Kidney glomerular epithelial cell (primary cell): ENCODE measurements at regions not wholly inside any gene's neighbourhood (a gene's known extent, or its start where the extent isn't known, plus 50 kb on each side); places are given as distances from the start of the nearest gene placed in this dataset.
A peak's percentile ranks its signal among the peaks of the same experiment; 100 is the strongest.
"Not testable (repeated sequence)": the region's sequence is repeated elsewhere in the genome, so short reads cannot be mapped to it uniquely, and the experiment has no call there.

ENCODE experiments used
- DNase-seq: peaks from one replicate; lab custom pipeline; 2025; lab: John Stamatoyannopoulos, UW

GRCh38 chr5:104023739-104024138 is 461.1 kb upstream of the NUDT12 start:
- DNase-seq = no peak

DNA sequence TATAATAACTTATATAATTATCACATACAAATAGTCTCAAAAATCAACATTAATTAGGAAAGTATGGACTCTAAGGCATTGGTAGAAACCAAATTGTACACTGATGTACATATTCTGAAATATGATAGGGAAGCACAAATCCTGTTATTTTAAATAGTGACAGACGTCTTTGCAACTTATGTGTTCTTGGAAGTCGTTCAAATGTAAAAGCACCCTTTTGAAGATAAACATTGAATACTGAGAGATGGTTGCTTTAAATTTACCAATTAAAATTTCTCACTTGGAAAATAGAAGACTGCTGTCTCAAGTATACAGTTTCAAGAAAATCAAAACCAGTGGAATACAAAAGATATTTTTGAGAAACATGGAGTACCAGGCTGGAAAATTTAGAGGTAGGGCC is 457.4 kb upstream of the NUDT12 start:
- no peak for DNase-seq

DNA sequence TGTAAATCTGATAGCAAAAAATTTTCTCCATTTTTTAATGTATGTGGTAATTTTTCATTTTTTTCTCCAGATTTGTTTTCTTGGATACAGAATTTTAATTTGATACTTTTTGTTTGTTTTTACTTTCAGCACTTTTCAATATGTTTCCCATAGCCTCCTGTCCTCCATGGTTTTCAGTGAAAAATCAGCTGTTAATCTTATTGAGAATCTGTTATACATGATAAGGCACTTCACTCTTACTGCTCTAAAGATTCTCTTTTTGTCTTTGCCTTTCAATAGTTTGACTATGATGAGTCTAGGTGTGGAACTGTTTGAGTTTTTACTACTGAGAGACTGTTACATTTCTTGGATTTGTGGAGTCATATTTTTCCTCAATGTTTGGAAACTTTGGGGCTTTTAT is 455.7 kb upstream of the NUDT12 start:
- no peak for DNase-seq

DNA sequence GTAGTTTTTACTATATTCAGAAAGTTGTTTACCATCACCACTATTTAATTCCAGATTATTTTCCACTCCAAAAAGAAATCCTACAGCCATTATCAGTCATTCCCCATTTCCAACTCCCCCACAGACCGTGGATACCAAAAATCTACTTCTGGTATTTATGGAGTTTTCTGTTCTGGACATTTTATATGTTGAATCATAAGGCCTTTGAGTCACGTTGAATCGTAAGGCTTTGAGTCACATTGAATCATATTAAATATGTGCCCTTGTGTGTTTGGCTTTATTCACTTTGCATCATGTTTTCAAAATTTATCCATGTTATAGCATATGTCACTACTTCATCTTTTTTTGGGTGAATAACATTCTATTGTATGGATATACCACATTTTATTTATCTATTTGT is 454.1 kb upstream of the NUDT12 start:
- no peak for DNase-seq

DNA sequence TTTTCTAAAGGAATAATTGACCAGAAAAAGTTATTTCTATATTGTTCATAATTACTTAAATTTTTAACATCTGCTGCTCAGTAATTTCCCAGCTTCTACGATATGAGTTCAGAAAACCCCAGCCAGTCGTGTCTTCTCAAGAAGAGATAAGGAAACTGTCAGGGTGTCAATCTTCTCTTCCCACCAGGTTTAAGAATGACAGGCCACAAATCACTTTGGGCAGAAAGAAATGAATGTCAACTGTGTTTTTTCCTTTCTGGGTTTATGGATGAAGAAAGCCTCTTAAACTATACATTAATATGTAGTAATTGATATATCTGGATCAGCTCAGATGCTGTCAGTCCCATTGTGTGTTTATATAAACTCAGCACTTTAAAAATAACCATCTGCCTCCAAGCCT is 453.2 kb upstream of the NUDT12 start:
- no peak for DNase-seq

DNA sequence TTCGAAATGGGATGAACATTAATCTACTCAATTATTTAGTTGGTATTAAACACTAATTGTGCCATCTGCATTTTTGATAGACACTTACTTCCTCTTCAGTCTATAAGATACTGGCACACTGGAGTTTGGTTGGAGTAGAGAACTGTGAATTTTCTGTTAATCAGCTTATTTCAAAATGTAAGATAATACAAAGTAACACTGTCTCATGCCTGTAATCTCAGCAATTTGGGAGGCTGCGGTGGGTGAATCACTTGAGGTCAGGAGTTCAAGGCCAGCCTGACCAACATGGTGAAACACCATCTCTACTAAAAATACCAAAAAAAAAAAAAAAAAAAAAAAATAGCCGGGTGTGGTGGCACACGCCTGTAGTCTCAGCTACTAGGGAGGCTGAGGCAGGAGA is 440.2 kb upstream of the NUDT12 start:
- not testable (repeated sequence) for DNase-seq

- no peak for DNase-seq
Measured at GRCh38 chr5:104001136-104001535, 438.5 kb upstream of the NUDT12 start.

DNA sequence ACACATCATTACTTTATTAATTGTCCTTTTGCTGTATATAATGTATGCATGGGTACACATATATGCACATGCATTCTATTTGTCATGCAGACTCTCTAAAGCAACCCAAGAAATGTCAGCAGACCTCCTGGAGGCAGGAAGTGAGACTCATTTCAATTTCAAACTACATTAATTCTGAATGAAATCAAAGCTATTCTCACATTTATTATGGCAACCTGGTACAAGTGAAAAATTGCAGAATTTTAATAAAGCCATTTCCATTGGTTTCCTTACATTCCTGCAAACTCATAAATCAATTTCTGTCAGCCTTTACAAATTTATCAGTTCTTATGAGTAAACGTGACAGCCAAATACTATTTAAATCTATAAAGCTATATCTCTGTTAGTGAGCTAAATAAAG is 430.4 kb upstream of the NUDT12 start:
- DNase-seq = no peak

DNA sequence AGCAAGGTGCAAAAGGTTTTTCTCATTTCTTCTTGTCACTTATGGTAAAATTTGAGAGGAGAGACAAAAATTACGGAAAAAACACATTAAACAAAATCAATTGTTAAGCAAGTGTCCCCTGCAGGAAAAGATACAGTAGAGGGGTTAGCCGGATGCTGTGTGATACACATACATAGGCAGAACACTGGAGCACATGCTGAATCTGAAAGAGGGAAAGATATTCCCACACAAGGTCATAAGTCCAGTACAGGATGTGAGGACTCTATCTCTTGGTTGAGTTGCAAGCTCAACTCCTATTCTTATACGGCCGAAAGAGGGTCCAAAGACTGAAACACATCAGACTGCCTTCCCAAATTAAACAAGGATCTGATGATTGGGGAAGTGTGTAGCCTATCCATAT is 427.5 kb upstream of the NUDT12 start:
- no peak for DNase-seq

GRCh38 chr5:103981592-103981991 is 419.0 kb upstream of the NUDT12 start:
- DNase-seq = no peak

DNA sequence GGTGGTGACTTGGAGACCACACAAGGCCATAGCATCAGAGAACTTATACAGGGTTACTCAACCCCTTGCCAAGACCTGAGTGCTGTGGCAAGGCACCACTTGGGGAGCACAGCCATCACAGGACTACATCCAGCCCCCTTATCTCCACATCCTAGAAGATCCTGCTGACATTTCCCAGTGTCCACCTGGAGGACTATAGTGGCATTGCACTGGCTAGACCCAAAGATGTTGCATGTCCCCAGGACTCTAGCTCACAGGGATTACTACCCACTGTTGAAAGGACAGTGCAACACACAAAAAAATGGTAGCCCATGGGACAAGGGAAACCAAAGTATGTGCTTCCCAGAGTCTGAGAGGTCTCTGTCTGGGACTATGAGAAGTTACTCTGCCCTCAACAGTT is 411.1 kb upstream of the NUDT12 start:
- no peak for DNase-seq

- not testable (repeated sequence) for DNase-seq
Measured at GRCh38 chr5:103966295-103966694, 403.7 kb upstream of the NUDT12 start.

- DNase-seq = no peak
Measured at GRCh38 chr5:103962023-103962422, 399.4 kb upstream of the NUDT12 start.

DNA sequence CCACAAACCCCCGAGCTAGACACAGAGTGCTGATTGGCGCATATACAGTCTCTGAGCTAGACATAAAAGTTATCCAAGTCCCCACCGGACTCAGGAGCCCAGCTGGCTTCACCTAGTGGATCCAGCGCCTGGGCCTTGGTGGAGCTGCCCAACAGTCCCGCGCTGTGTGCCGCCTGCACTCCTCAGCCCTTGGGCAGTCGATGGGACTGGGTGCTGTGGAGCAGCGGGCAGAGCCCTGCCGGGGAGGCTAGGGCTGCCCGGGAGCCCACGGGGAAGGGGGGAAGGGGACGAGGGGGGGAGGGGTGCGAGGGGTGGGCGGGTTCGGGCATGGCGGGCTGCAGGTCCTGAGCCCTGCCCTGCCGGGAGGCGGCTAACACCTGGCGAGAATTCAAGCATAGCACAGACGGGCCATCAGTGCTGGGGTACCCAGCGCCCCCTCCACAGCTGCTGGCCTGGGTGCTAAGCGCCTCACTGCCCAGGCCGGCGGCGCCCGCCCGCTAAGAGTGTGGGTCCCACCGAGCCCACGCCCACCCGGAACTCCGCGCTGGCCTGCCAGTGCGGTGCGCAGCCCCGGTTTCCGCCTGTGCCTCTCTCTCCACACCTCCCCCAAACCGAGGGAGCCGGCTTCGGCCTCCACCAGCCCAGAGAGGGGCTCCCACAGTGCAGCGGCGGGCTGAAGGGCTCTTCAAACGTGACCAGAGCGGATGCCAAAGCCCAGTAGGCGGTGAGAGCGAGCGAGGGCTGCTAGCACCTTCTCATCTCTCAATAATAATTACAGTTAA is 391.2 kb upstream of the NUDT12 start:
- no peak for DNase-seq

DNA sequence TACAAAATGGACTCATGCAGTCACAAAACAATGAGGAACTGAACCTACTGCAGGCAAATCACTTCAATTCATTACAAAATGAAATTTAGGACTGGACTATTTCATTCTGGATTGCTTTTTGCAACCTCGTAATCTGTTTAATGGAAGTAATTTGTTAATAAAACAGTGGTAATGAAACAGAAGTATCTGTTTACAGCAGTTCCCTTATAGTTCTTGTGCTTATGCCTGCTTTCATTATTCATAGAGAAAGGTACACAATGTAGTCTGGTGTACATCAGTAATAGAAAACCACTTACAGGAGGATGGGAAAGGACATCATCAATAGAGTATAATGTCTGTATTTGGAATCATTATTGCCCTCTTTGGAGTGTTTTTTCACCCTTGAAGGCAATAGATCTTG is 389.2 kb upstream of the NUDT12 start:
- DNase-seq = no peak

DNA sequence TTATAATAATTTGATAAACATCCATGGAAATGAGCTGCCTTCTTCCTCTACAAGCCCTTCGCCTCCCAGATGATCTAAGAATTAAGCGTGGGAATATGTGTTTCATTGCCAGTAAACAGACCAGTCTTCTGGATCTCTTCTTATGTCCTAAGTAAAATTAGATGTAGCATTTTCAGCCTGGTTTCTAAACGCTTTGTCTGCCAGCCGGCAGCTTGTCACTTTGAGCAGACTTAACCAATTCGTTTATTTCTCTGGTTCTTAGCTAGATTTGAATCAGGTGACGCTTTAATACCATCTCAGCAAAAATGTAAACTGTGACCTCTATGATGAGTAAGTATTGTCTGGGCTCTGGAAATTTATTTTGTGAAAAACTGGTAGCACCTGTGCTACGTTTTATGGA is 380.6 kb upstream of the NUDT12 start:
- no peak for DNase-seq

- DNase-seq = no peak
Measured at GRCh38 chr5:103942587-103943186, 380.1 kb upstream of the NUDT12 start.

DNA sequence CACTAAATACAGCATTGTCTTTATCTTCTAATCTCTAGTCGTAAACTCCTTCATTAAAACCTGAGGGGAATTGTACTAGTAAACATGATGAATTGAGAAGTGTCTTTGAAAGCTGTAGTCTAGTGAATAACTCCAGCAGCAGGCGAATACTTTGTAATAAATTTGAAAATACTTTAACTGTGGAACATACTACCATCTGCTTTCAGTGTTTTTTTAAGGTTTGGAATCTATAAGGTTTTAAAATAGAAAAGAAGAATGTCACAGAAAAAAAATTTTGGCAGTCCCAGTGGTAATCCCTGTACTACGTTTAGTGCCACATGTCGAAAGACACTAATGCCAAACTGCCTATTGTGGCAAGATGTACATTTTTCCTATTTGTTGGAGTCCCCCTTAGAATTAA is 379.0 kb upstream of the NUDT12 start:
- no peak for DNase-seq

DNA sequence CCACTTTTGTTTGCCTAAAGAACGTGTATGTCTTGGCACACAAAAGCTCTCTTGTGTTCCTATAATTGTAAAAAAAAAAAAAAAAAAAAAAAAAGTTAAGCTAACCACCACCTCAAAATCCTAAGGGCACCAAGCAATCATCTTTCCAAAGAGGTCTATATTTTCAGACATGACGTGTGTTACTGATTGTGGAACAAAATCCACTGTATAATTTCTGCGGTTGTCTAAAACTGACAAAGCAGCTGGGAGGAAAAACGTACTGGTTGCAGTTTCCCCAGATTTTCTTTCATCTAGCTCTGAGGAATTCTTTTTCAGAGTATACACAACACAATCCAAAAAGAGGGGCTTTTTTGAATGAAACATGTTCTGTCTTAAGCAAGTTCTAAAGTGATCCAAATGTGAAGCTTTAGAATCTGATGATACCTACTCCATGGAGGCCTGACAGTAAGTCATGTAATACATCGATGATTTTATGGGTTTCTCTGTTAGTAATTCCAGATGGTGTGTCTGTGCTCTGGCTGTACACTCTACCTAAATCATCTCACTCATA is 375.6 kb upstream of the NUDT12 start:
- no peak for DNase-seq

DNA sequence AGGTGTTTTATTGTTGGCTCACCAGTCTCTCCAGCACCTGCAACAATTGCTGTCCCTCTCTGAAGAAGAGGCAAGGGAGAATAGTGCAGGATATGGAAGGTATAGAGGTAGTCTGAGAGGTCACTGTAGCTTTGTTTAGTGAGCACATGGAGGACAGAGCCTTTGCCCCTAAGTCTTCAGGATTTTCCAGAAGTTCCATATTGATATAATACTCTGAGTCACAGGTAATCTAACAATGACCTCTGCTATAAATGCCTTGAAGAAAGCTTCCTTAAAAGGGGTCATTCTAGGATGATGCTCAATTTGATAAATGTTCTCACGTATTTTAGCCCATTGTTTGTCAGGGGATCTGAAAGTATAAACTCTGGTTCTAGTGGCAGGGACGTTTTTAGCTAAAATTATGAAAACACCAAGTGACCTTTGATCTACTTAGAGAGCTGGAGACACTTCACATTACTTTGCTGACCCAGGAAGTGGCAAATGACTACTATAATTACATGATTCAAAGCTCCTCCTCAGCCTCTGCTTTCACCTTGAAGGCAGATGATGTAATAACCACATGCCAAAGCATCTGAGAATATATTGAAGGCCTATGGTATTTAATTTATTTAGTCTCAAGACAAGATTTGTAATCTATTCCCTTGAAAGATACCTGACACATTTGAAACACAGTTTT is 366.9 kb upstream of the NUDT12 start:
- DNase-seq = peak; percentile 46

GRCh38 chr5:103927739-103928138 is 365.1 kb upstream of the NUDT12 start:
- DNase-seq = no peak

DNA sequence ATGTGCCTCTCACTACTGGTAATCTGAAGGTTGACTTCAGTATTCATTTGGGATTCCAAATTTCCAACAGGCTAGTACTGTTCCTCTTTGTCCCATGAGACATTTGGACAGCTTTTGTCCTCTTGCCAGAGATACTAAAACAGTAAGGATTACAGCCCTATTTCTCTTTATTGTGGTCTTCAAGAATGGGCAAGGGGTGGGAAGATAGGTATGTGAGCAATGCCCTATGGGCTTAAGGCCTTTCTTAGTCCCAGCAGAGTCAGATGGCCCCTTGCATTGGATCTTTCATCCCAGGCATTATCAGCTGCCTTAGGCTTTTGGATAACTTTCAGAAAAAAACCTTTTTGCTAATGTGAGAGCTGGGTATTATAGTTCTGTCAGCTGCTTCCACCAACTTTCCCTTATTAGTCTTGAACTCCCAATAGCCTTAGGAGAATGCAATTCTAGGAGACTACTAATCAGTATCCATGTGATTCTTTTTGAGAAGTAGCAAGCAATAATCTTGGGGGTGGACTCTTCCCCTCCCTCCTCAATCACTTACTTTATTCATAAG is 361.1 kb upstream of the NUDT12 start:
- DNase-seq = no peak

DNA sequence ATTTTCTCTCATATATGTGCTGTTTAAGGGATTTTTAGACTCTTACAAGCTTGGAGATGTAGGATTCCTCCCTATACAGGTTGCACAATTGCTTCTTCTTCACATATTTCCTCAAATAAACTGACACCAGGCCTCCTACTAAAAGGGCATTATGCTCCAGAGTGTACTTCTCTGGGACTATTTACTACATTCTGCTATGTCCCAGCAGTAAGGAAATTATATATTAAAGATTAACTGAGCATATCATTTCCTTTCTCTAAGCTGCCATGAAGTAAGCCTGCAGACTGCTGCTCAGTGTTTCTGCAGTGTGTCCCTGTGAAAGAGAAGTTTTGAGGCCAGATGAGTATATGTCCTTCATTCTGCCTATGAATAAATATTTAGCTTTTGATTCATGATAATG is 356.9 kb upstream of the NUDT12 start:
- peak; percentile 23 for DNase-seq
